WTC11 (cell line): ENCODE measurements at regions not wholly inside any gene's neighbourhood (a gene's known extent, or its start where the extent isn't known, plus 50 kb on each side); places are given as distances from the start of the nearest gene placed in this dataset.

Experiments used
- ATAC-seq: fragments of 200-7000 bp; cut with Tn5 transposase; 2 replicates; pipeline ENCODE4 v1.10.0; 2021; ENCODE audit warnings: mild to moderate bottlenecking, moderate library complexity
- CTCF ChIA-PET: fragments of 300-600 bp; sonication (Branson Sonifier 250); formaldehyde crosslinking; loops from one replicate; lab custom pipeline; 2021; ENCODE audit warnings: antibody characterized with exemption; lab: Charles Lee
- POLR2A ChIA-PET: fragments of 350-600 bp; sonication (Branson Sonifier 250); formaldehyde crosslinking; loops from one replicate; lab custom pipeline; 2021; ENCODE audit warnings: antibody characterized with exemption; lab: Charles Lee
- DNase-seq: peaks from one replicate; pipeline ENCODE4 v3.0.0; 2021; ENCODE audit warnings: low spot score
- H3K27ac Mint-ChIP-seq: 2 replicates; pipeline ENCODE4 v1.8.0; 2021; ENCODE audit warnings: mixed read lengths
- H3K27me3 Mint-ChIP-seq: 2 replicates; pipeline ENCODE4 v1.8.0; 2021; ENCODE audit warnings: low read depth, mild to moderate bottlenecking, moderate library complexity, mixed read lengths
- H3K36me3 Mint-ChIP-seq: 2 replicates; pipeline ENCODE4 v1.8.0; 2021; ENCODE audit warnings: mixed read lengths
- H3K4me1 Mint-ChIP-seq: 2 replicates; pipeline ENCODE4 v1.8.0; 2022; ENCODE audit warnings: mixed read lengths
- H3K4me3 Mint-ChIP-seq: 2 replicates; pipeline ENCODE4 v1.8.0; 2021; ENCODE audit warnings: mild to moderate bottlenecking, moderate library complexity, mixed read lengths
- H3K9me3 Mint-ChIP-seq: 2 replicates; pipeline ENCODE4 v1.8.0; 2021; ENCODE audit warnings: mixed read lengths
- ATF1 ChIP-seq: sonication (generic); formaldehyde crosslinking; IDR thresholded peaks from 2 replicates; pipeline ENCODE4 v1.8.1; 2023; ENCODE audit warnings: mild to moderate bottlenecking, moderate library complexity, missing genetic modification reagents
- ATF6 ChIP-seq: sonication (generic); formaldehyde crosslinking; IDR thresholded peaks from 2 replicates; pipeline ENCODE4 v1.8.1; 2023; ENCODE audit warnings: mild to moderate bottlenecking, missing genetic modification reagents
- CTCF ChIP-seq: fragments of 200-600 bp; IDR thresholded peaks from 2 replicates; pipeline ENCODE4 v1.8.0; 2022; ENCODE audit warnings: antibody characterized with exemption
- E2F5 ChIP-seq: sonication (generic); formaldehyde crosslinking; IDR thresholded peaks from 2 replicates; pipeline ENCODE4 v1.8.1; 2022; ENCODE audit warnings: mild to moderate bottlenecking, moderate library complexity, missing genetic modification reagents
- ELF4 ChIP-seq: sonication (generic); formaldehyde crosslinking; IDR thresholded peaks from 2 replicates; pipeline ENCODE4 v1.8.1; 2022; ENCODE audit warnings: low read depth, mild to moderate bottlenecking, moderate library complexity, missing genetic modification reagents
- GTF2I ChIP-seq: fragments of 250-450 bp; sonication (Bioruptor Pico); conservative IDR thresholded peaks from 2 replicates; pipeline ENCODE4 v1.4.0; 2021; ENCODE audit warnings: mild to moderate bottlenecking
- JAZF1 ChIP-seq: fragments of 250-450 bp; sonication (Bioruptor Pico); IDR thresholded peaks from 2 replicates; pipeline ENCODE4 v1.9.0; 2021; ENCODE audit warnings: moderate library complexity, mild to moderate bottlenecking, inconsistent platforms
- JUN ChIP-seq: sonication (generic); formaldehyde crosslinking; IDR thresholded peaks from 2 replicates; pipeline ENCODE4 v1.8.0; 2023; ENCODE audit warnings: mild to moderate bottlenecking, missing genetic modification reagents
- MAX ChIP-seq: sonication (generic); formaldehyde crosslinking; IDR thresholded peaks from 2 replicates; pipeline ENCODE4 v1.8.0; 2022; ENCODE audit warnings: mild to moderate bottlenecking, missing genetic modification reagents
- OVOL2 ChIP-seq: fragments of 250-450 bp; sonication (Bioruptor Pico); IDR thresholded peaks from 2 replicates; pipeline ENCODE4 v1.9.0; 2021; ENCODE audit warnings: mild to moderate bottlenecking, borderline replicate concordance
- PREB ChIP-seq: sonication (generic); formaldehyde crosslinking; IDR thresholded peaks from 2 replicates; pipeline ENCODE4 v1.8.1; 2022; ENCODE audit warnings: mild to moderate bottlenecking, missing genetic modification reagents, moderate library complexity, borderline replicate concordance
- SMAD3 ChIP-seq: sonication (generic); formaldehyde crosslinking; IDR thresholded peaks from 2 replicates; pipeline ENCODE4 v1.8.0; 2022; ENCODE audit warnings: missing genetic modification reagents, mild to moderate bottlenecking, borderline replicate concordance
- USF1 ChIP-seq: sonication (generic); formaldehyde crosslinking; IDR thresholded peaks from 2 replicates; pipeline ENCODE4 v1.8.0; 2022; ENCODE audit warnings: mild to moderate bottlenecking, missing genetic modification reagents
- USF2 ChIP-seq: sonication (generic); formaldehyde crosslinking; IDR thresholded peaks from 2 replicates; pipeline ENCODE4 v1.8.1; 2023; ENCODE audit warnings: mild to moderate bottlenecking, missing genetic modification reagents, moderate library complexity
- ZNF219 ChIP-seq: sonication (generic); formaldehyde crosslinking; IDR thresholded peaks from 2 replicates; pipeline ENCODE4 v1.8.0; 2023; ENCODE audit warnings: missing genetic modification reagents, mild to moderate bottlenecking, borderline replicate concordance
- ZNF232 ChIP-seq: sonication (generic); formaldehyde crosslinking; IDR thresholded peaks from 2 replicates; pipeline ENCODE4 v1.8.0; 2022; ENCODE audit warnings: mild to moderate bottlenecking, missing genetic modification reagents
- ZNF263 ChIP-seq: sonication (generic); formaldehyde crosslinking; IDR thresholded peaks from 2 replicates; pipeline ENCODE4 v1.8.1; 2022; ENCODE audit warnings: low read depth, mild to moderate bottlenecking, moderate library complexity, missing genetic modification reagents
- ZNF281 ChIP-seq: sonication (generic); formaldehyde crosslinking; IDR thresholded peaks from 2 replicates; pipeline ENCODE4 v1.8.0; 2023; ENCODE audit warnings: mild to moderate bottlenecking, missing genetic modification reagents
- ZNF317 ChIP-seq: sonication (generic); formaldehyde crosslinking; IDR thresholded peaks from 2 replicates; pipeline ENCODE4 v1.8.1; 2023; ENCODE audit warnings: low read depth, mild to moderate bottlenecking, moderate library complexity, missing genetic modification reagents, borderline replicate concordance
- ZNF396 ChIP-seq: fragments of 250-450 bp; sonication (Bioruptor Pico); IDR thresholded peaks from 2 replicates; pipeline ENCODE4 v1.8.0; 2021; ENCODE audit warnings: mild to moderate bottlenecking, moderate library complexity, borderline replicate concordance

- CTCF ChIA-PET, result no interaction called here
- peaks cover 13% of the 10 kb centered on the region for H3K4me1 Mint-ChIP-seq
- H3K9me3 Mint-ChIP-seq, result peaks cover 13% of the 10 kb centered on the region
- no peak for TF ChIP-seq ZNF232 (CRISPR knock-in tag)
- no peak for TF ChIP-seq ELF4 (CRISPR knock-in tag)
- TF ChIP-seq USF1, result no peak
- TF ChIP-seq ATF1 (CRISPR knock-in tag), result no peak
- TF ChIP-seq ZNF263, result no peak
- TF ChIP-seq USF2 (CRISPR knock-in tag), result no peak
- no peak for TF ChIP-seq OVOL2 (CRISPR knock-in tag)
- no peak for TF ChIP-seq GTF2I
- TF ChIP-seq ZNF281 (CRISPR knock-in tag), result no peak
- TF ChIP-seq ZNF396 (CRISPR knock-in tag), result no peak
- no peak for TF ChIP-seq MAX (CRISPR knock-in tag)
- no peak for TF ChIP-seq SMAD3 (CRISPR knock-in tag)
- no peak for TF ChIP-seq CTCF
- no peak for TF ChIP-seq E2F5
- no peak overlapping the region for H3K4me3 Mint-ChIP-seq
- no peaks in the 10 kb centered on the region for H3K27me3 Mint-ChIP-seq
- no peak overlapping the region for H3K27ac Mint-ChIP-seq
- ATAC-seq (0 out of 2 replicates have a peak, but pooled peaks have one; percentile 34), DNase-seq (no peak)
- POLR2A ChIA-PET, result no interaction called here
- H3K36me3 Mint-ChIP-seq, result no peaks in the 10 kb centered on the region
These were observed 581.6 kb downstream of the CETN3 start for GRCh38 chr5:89827960-89828359.

- Mint-ChIP-seq H3K4me3 (no peak overlapping the region), H3K27me3 (no peaks in the 10 kb centered on the region), H3K36me3 (no peaks in the 10 kb centered on the region), H3K27ac (no peak overlapping the region), H3K4me1 (peaks cover 15% of the 10 kb centered on the region), H3K9me3 (peaks cover 12% of the 10 kb centered on the region)
- CTCF ChIA-PET, result no interaction called here
- DNase-seq (no peak), ATAC-seq (peak; percentile 48; the same call in 1 of the 2 replicates)
- POLR2A ChIA-PET, result no interaction called here
- no peak for TF ChIP-seq ZNF317 (CRISPR knock-in tag)
- no peak for TF ChIP-seq JAZF1 (CRISPR knock-in tag)
- no peak for TF ChIP-seq PREB (CRISPR knock-in tag)
- TF ChIP-seq ZNF219 (CRISPR knock-in tag), result no peak
- no peak for TF ChIP-seq ATF6 (CRISPR knock-in tag)
- TF ChIP-seq ZNF281 (CRISPR knock-in tag), result no peak
- TF ChIP-seq ELF4 (CRISPR knock-in tag), result no peak
- no peak for TF ChIP-seq ZNF396 (CRISPR knock-in tag)
- no peak for TF ChIP-seq JUN (CRISPR knock-in tag)
- no peak for TF ChIP-seq GTF2I
These were observed 582.2 kb downstream of the CETN3 start for GRCh38 chr5:89827359-89827758.
